Mesodermal cell (in vitro differentiated cells): ENCODE measurements at regions not wholly inside any gene's neighbourhood (a gene's known extent, or its start where the extent isn't known, plus 50 kb on each side); places are given as distances from the start of the nearest gene placed in this dataset.
"Not testable (repeated sequence)": the region's sequence is repeated elsewhere in the genome, so short reads cannot be mapped to it uniquely, and the experiment has no call there.

ENCODE experiments used
- H3K27ac ChIP-seq: 2 replicates; pipeline ENCODE4 v1.7.0; 2013; ENCODE audit warnings: mild to moderate bottlenecking, low read depth, low read length, moderate library complexity; ENCODE audit not compliant: severe bottlenecking
- H3K36me3 ChIP-seq: 2 replicates; pipeline ENCODE4 v1.7.1; 2013; ENCODE audit warnings: mild to moderate bottlenecking, low read length, moderate library complexity; ENCODE audit not compliant: control insufficient read depth, insufficient read depth
- H3K4me1 ChIP-seq: one replicate; pipeline ENCODE4 v1.7.1; 2013; ENCODE audit warnings: mild to moderate bottlenecking, low read length; ENCODE audit not compliant: insufficient read depth, control insufficient read depth, poor library complexity, severe bottlenecking
- H3K4me3 ChIP-seq: 2 replicates; pipeline ENCODE4 v1.7.0; 2013; ENCODE audit warnings: low read length, control low read depth, mild to moderate bottlenecking; ENCODE audit not compliant: insufficient read depth, poor library complexity, severe bottlenecking; ENCODE audit errors: extremely low read depth
- H3K9me3 ChIP-seq: 2 replicates; pipeline ENCODE4 v1.7.1; 2013; ENCODE audit warnings: mild to moderate bottlenecking, low read length, moderate library complexity; ENCODE audit not compliant: control insufficient read depth
- WGBS, 2 experiments: methylation state at CpG; one replicate each; pipeline ENCODE4 v1.1.5; 2013; ENCODE audit warnings: missing lambda C conversion rate in 2 of 2; ENCODE audit not compliant: insufficient coverage in 2 of 2; 5-methylcytosine and 5-hydroxymethylcytosine counted together

DNA sequence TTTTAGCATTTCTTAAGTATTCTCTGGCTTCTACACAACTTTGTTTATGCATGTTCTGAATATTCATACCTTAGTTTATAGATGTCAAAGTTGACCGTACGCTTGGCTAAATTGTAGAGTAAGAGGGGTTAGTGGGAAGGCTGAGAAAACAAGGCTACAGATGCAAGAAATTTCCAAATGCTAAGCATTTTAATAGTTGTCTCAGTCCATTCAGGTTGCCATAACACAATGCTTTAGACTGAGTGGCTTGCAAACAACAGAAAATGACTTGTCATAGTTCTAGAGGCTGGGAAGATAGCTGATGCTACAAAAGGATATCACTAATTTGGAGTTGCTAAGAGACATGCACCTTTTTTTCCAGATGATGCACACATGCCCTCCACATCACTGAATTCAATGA, 53.0 kb upstream of the C1QTNF3 start:
- not testable (repeated sequence) for H3K27ac ChIP-seq, H3K4me1 ChIP-seq

DNA sequence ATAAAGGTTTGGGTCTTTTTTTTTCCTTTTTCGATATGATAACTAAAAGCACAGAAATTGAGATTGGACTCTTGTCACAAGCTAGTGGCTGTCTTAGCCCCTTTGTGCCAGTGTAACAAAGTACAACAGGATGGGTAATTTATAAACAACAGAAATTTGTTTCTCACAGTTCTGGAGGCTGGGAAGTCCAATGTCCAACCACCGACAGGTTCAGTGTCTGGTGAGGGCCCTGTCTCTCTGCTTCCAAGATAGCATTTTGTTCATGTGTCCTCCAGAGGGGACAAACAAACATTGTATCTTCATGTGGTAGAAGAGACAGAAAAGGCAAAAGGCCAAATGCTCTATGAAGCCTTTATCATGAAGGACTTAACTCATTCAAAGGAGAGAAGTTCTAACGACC, 56.9 kb upstream of the C1QTNF3 start:
- no CpG with 5 or more reads among the region's 3 CpGs for WGBS, 2 experiments

More for the DNA sequence above, 53.0 kb upstream of the C1QTNF3 start:
- no CpG with 5 or more reads among the region's 2 CpGs for WGBS, 2 experiments
- not testable (repeated sequence) for H3K36me3 ChIP-seq, H3K4me3 ChIP-seq, H3K9me3 ChIP-seq

DNA sequence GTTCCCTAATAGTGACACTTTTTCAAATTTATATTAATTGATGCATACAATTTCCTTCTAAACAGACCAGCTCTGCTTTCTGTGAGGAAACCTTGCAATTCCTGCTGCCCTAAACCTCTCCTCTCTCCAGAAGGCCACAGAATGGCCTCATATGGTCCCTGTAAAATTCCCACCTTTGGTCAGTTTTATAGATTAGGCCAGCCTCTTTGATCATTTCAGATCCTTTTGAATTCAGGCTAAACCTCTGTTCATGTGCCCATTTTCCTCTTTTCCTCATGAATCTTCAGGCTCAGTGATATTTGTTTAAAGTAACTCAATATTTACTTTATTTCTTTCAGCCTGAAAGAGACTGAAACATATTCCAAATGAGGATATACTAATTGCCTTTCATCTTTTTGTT, 58.6 kb upstream of the C1QTNF3 start:
- H3K9me3 ChIP-seq, H3K36me3 ChIP-seq, H3K27ac ChIP-seq, H3K4me3 ChIP-seq, H3K4me1 ChIP-seq: not testable (repeated sequence)

More for the DNA sequence above, 56.9 kb upstream of the C1QTNF3 start:
- not testable (repeated sequence) for H3K9me3 ChIP-seq, H3K27ac ChIP-seq, H3K36me3 ChIP-seq, H3K4me1 ChIP-seq, H3K4me3 ChIP-seq

DNA sequence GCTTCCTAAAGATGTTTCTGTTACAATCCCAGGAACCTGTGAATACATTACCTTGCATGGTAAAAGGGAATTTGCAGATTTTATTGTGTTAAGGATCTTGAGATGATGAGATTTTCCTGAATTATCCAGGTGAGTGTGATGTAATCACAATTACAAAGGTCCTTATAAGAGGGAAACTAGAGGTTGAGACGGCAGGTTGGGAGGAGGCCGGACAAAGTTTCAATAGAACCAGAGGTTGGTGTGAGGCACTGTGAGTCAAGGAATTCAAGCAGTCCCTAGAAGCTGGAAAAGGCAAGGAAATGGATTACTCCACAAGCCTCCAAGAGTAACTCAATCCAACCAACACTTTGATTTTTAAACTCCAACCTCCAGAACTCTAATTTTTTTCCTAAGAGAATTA, 65.9 kb upstream of the C1QTNF3 start:
- H3K4me3 ChIP-seq, H3K4me1 ChIP-seq, H3K27ac ChIP-seq, H3K9me3 ChIP-seq, H3K36me3 ChIP-seq: not testable (repeated sequence)
- WGBS, 2 experiments: no CpG with 5 or more reads among the region's 2 CpGs

DNA sequence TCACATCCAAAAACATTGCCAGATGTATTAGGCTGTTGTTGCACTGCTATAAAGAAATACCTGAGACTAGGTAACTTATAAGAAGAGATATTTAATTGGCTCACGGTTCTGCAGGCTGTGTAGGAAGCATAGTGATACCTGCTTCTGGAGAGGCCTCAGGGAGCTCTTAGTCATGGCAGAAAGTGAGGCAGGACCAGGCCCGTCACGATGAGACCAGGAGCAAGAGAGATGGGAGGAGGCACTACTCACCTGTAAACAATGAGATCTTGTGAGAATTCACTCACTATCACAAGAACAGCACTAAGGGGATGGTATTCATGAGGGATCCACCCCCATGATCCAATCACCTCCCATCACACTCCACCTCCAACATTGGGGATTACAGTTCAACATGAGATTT, 81.3 kb upstream of the C1QTNF3 start:
- WGBS, 2 experiments: 86 to 100% methylated on average over 1 of the region's 3 CpGs
- not testable (repeated sequence) for H3K9me3 ChIP-seq, H3K36me3 ChIP-seq, H3K4me3 ChIP-seq, H3K27ac ChIP-seq, H3K4me1 ChIP-seq

DNA sequence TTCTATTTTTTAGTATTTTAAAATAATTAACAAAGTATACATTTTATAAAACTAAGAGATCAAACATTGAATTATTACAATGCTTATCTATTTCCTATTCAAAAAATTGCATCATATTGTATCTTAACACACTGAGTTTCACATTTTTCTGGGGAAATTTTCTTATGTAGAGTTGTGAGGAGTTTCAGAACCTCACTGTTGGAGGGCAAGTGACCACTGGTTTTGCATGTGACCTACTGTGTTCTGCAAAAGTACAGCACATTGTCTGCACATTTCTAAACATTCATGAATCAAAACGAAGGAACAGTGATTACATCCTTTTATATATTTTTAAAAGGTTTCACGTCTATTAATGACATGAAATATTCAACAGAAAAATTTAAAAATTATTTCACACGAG, 82.3 kb upstream of the C1QTNF3 start:
- no CpG with 5 or more reads among the region's 3 CpGs for WGBS, 2 experiments
- not testable (repeated sequence) for H3K36me3 ChIP-seq, H3K9me3 ChIP-seq, H3K4me3 ChIP-seq, H3K4me1 ChIP-seq, H3K27ac ChIP-seq

DNA sequence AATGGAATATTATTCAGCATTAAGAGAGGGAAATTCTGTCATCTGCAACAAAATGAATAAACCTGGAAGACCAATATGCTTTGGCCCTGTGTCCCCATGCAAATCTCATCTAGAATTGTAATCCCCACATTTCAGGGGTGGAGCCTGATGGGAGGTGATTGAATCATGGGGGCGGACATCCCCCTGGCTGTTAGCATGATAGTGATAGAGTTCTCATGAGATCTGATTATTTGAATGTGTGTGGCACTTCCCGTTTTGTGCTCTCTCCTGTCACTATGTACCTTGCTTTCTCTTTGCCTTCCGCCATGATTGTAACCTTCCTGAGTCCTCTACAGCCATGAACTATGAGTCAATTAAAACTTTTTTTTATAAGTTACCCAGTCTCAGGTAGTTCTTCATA, 83.7 kb upstream of the C1QTNF3 start:
- 86 to 100% methylated on average over 1 of the region's 3 CpGs for WGBS, 2 experiments
- H3K9me3 ChIP-seq: not testable (repeated sequence)

DNA sequence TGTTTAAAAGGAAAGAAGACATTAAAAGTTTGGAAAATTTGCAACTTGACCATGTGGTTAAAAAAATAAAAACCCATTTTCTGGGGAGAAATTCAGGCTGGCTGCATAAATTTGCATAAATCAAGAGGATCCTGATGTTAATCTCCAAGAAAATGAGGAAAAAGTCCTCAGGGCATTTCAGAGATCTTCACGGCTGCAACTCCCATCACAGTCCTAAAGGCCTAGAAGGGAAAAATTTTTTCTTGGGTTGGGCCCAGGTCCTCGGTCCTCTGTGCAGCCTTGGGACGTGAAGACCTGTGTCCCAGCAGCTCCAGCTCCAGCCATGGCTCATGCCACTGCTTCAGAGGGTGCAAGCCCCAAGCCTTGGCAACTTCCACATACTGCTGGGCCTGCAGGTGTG, 84.8 kb upstream of the C1QTNF3 start:
- H3K9me3 ChIP-seq, H3K4me1 ChIP-seq, H3K27ac ChIP-seq, H3K4me3 ChIP-seq, H3K36me3 ChIP-seq: not testable (repeated sequence)
- 80 to 93% methylated on average over 1 to 3 of the region's 3 CpGs for WGBS, 2 experiments

More for the DNA sequence above, 83.7 kb upstream of the C1QTNF3 start:
- not testable (repeated sequence) for H3K27ac ChIP-seq, H3K36me3 ChIP-seq, H3K4me3 ChIP-seq, H3K4me1 ChIP-seq

DNA sequence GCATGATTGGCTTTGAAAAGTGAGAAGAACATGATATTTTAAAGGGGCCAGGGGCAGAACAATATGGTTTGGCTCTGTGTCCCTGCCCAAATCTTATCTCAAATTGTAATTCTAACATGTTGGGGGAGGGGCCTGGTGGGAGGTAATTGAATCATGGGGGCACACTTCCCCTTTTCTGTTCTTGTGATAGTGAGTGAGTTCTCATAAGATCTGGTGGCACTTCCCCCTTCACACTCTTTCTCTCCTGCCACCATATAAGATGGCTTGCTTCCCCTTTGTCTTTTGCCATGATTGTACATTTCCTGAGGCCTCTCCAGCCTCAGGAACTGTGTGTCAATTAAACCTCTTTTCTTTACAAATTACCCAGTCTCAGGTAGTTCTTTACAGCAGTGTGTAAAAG, 85.9 kb upstream of the C1QTNF3 start:
- H3K4me1 ChIP-seq, H3K27ac ChIP-seq, H3K4me3 ChIP-seq, H3K36me3 ChIP-seq, H3K9me3 ChIP-seq: not testable (repeated sequence)

DNA sequence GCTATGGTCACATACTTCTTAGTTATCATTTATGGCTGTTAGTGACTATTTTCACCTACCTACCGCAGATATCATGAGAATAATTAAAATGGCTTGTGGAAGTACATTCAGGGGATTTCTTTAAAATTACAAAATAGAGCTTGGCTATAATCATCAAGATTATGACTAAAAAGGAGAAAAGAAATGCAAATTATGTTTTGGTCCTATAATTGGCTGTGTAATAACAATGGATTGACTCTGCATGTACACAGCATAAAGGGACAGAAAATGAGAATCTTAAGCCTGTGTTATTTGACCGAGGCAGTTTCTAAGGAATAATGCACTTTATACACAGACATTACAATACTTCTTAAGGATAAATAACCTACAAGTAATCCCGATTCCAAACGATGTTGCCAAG, 112.0 kb upstream of the C1QTNF3 start:
- not testable (repeated sequence) for H3K4me3 ChIP-seq, H3K4me1 ChIP-seq, H3K36me3 ChIP-seq, H3K9me3 ChIP-seq, H3K27ac ChIP-seq
- no CpG with 5 or more reads among the region's 4 CpGs for WGBS, 2 experiments

DNA sequence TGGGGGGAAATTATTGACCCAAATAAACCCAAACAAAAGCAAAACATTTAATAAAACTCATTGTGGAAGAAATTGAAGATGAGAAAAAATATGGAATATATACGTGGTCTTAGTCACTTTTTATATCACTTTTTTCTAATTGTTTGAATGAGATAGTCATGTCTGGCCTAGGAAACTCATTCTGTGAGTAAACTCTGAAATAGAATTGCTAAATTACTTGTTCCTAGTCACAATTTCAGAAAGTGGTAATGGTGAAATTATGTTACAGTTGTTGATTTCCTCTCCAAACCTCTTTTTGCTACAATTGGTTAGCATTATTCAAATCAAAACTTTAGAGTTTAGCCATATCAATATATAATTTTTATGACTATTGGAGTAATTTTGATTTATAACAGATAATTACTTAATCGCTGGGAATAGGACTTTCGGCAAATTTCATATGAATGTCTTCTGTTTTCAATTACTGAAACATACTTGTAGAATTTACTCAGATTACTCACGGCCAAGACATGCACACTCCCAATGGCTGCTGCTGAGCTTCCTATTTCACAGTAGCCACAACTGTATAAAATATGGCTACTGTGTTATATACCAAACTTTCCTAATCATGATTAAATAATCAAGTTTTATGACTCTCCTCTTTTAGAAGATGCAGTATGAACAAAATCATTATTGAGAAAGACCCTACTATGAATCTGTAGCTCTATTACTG, 113.8 kb upstream of the C1QTNF3 start:
- not testable (repeated sequence) for H3K36me3 ChIP-seq, H3K27ac ChIP-seq, H3K9me3 ChIP-seq, H3K4me1 ChIP-seq, H3K4me3 ChIP-seq
- no CpG with 5 or more reads among the region's 4 CpGs for WGBS, 2 experiments

DNA sequence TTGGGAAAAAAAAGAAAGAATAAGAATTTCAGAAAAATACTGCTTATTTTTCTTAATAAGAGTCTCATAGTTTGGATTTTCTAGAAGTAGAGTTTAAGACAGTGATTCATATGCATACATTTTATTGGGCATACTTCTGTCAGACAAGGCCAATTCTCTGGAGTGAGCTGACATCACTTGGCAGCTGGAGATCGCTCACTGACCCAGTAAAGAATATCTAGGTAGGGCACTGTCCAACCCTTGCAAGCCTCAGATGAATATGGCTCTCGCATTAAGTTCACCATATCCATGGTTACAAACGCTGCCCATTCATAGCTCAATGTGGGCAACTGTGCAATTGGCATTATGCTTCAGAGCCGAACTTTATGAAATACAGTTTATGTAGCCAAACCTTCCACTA, 117.9 kb upstream of the C1QTNF3 start:
- not testable (repeated sequence) for H3K9me3 ChIP-seq
- WGBS, 2 experiments: 100% methylated on average over 2 to 3 of the region's 4 CpGs

More for the DNA sequence above, 117.9 kb upstream of the C1QTNF3 start:
- H3K36me3 ChIP-seq, H3K4me1 ChIP-seq, H3K4me3 ChIP-seq, H3K27ac ChIP-seq: not testable (repeated sequence)
